Right kidney (tissue), 1 donor: ENCODE measurements at regions not wholly inside any gene's neighbourhood (a gene's known extent, or its start where the extent isn't known, plus 50 kb on each side); places are given as distances from the start of the nearest gene placed in this dataset.
"Not testable (repeated sequence)": the region's sequence is repeated elsewhere in the genome, so short reads cannot be mapped to it uniquely, and the experiment has no call there.

ENCODE experiments used
- DNase-seq: peaks from one replicate; pipeline ENCODE4 v3.0.0-alpha.2; 2016

DNA sequence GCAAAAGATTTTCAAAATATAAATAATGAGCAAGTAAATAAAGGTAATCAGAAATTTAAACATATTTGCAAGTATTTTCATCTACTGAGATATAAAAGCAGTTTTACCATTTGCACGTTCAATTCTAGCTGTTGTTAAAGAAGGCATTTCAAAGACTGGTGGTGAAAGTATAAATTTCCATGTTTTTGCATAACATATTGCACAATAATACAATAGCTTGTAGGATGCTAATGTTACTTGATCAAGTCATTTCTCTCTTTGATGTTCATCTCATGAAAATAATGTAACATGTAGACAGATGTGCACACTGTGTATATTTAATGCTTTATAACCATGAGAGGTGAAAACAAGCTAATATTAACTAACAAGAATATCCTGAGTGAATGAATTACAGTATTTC, 651.9 kb downstream of the CDH9 start:
- no peak for DNase-seq

DNA sequence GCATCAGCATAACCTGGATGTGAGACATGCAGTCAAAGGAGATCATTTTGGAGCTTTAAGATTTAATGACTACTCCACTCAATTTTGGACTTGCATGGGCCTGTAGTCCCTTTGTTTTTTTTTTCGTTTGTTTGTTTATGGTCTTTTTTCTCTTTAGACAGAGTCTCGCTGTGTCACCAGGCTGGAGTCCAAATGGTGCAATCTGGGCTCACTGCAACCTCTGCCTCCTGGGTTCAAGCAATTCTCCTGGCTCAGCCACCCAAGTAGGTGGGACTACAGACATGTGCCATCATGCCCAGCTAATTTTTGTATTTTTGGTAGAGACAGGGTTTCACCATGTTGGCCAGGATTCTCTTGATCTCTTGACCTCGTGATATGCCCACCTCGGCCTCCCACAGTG, 673.8 kb downstream of the CDH9 start:
- DNase-seq, result not testable (repeated sequence)

DNA sequence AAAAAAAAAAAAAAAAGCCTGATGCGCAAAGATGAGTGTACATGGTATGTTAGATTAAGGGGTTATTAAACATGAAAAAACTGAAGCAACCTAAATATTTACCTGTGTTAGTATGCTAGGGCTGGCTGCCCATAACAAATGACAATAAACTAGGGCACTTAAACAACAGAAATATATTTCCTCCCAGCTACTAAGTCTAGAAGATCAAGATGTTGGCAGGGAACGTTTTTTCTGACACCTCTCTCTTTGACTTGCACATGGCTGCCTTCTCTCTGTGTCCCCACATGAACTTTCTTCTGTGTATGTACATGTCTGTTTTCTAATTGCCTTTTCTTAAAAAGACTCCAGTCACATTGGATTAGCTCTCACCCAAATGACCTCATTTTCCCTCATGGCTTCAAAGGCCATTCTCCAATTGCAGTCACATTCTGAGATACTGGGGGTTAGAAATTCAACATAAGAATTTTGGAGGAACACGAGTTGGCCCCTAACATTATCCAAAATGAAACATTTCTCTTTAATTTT, 694.5 kb downstream of the CDH9 start:
- no peak for DNase-seq

DNA sequence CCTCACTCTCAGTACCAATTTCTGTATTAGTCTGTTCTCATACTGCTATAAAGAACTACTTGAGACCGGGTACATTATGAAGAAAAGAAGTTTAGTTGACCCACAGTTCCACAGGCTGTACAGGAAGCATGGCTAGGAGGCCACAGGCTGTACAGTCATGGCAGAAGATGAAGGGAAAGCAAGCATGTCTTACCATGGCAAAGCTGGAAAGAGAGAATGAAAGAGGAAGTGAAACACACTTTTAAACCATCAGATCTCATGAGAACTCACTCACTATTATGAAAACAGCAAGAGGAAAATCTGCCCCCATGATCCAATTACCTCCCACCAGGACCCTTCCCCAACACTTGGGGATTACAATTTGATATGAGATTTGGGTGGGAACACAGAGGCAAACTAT, 698.8 kb downstream of the CDH9 start:
- DNase-seq, result no peak

DNA sequence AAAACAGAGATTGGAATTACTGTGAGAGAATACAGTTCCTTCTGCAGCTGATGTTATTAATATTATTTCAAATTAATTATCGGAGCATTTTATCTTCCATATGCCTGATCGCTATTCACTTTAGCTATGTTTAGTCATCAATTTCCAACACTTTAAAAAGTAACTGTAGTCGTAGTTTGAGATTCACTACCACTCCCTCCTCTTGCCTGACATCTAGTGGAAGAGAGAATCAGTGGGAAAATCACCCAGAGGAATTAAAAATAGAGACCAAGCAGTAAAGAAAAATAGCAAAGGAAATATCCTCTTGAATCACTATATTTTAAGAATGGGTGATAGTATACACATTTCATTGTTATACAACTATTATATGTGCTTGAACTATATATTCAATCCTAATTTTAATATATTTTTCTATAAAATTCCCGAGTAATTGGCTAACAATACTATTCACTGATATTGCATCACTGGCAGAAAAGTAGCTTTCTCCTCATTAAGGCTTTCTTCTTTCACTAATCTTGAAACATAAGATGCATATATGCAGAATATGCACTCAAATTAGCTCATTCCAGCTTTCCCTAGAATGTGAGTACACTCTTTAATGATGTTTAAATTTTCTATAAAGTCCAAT, 708.7 kb downstream of the CDH9 start:
- DNase-seq, result no peak

DNA sequence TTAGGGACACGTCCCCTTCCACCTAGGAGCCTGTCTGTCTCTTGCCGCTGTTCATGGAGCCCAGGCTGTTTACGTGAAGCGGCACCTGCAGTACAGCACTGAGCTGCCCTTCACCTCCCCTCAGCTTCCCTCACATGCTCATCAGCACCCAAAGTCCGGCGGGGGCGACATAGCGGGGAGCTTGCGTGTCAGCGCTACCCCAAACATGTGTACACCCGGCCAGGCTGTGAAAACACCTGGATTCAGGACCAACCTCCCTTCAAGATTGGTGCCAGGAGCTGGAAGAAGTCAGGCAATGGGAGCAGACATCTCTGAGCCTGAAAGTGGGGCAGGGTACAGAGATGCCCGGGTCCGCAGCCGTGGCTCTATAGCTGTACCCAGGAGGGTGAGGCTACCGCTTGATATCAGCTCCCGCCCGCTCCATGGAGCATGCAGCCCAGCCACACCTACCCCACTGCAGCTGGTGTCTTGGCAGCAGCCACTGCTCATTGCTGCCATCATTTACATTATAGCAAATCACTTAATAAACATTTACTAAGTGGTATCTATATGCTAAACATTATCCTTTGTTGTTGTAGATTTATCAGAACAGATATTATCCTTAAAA, 712.1 kb downstream of the CDH9 start:
- no peak for DNase-seq

DNA sequence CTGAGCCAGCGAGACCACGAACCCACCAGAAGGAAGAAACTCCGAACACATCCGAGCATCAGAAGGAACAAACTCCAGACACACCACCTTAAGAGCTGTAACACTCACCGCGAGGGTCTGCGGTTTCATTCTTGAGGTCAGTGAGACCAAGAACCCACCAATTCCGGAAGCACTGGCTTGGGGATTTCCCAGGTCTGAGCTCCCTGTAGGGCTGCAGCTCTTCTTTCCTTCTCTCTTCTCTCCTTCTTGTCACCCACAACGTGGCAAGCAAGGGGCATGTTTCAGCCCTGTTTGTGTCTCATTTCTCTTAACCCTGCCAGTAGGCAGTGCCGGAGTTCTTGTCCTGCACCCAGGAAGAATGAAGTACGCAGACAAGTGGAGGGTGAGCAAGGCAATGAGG, 713.0 kb downstream of the CDH9 start:
- DNase-seq, result not testable (repeated sequence)

DNA sequence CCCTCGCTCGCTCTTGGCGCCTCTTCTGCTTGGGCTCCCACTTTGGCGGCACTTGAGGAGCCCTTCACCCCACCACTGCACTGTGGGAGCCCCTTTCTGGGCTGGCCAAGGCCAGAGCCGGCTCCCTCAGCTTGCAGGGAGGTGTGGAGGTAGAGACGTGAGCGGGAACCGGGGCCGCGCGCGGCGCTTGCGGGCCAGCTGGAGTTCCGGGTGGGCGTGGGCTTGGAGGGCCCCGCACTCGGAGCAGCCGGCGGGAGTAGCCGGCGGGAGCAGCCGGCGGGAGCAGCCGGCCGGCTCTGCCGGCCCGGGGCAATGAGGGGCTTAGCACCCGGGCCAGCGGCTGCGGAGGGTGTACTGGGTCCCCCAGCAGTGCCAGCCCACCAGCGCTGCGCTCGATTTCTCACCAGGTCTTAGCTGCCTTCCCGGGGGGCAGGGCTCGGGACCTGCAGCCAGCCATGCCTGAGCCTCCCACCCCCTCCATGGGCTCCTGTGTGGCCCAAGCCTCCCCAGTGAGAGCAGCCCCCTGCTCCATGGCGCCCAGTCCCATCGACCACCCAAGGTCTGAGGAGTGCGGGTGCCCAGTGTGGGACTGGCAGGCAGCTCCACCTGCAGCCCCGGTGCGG, 714.0 kb downstream of the CDH9 start:
- not testable (repeated sequence) for DNase-seq

DNA sequence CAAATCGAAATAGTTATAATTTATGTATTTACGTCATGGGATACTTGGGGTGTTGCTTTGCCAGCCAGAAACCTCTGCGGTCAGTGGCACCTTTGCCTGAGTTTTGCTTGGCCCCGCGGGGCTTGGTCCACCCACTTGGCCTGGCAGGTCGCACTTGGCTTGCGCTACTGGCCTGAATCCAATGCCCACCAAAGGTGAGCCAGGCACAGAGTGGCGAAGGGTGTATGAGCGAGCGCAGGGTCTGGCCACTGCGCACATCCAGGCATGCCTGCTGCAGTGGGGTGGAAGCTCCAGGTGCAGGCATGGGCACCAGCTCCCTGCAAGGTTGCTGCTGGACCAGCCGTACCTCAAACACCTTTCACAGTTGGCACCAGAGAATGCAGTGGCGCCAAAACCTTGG, 714.6 kb downstream of the CDH9 start:
- no peak for DNase-seq

DNA sequence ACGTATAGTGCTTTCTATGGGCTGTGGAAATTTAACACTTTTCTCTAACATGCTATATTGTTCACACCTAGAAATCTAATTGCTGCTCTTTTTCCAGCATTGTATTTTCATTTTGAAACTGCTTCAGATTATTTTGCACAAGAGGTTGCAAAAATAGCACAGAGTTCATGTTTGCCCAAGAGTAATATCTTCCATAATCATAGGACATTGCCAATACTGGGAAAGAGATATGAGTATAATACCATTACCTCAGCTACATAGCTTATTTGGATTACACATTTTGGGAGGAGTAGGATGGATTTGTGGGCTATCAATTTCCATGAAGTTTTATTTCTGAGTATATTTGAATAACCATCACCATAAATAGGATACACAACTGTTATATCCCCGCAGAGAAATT, 717.1 kb downstream of the CDH9 start:
- DNase-seq, result no peak

DNA sequence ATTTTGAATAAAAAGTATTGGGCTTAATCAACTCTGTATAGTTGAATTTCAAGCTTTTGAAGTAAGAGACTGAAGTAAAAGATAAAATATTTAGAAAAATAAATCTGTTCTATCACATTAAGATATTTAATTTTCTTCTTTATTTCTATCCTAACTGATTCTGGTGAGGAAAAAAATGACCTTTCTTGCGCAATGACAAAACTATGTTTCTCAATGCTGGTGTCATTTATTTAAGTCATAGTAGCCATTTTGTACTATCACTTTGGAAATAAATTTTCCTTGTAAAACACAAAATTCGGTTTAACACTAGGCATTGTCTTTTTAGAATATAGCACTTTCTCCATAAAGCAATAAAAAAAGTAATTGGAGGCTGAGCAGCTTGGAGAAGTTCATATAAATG, 728.0 kb downstream of the CDH9 start:
- no peak for DNase-seq

DNA sequence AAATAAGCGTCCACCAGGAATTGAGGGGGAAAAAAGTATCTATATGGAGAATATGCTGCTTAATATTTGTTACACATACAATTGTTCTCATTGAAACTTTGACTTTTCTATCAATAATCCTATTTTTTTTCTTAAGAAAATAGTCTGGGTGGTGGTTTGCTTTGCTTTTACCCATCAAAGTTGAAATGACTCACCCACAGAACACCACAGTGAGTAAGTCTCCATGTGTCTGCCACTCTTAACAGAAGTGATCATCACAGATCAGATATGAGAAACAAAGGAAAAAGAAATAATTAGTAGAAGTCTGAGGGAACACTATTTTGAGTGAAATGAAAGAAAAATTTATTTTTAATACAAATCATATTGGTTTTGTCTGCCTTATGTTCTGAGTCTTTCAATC, 742.8 kb downstream of the CDH9 start:
- DNase-seq, result no peak

DNA sequence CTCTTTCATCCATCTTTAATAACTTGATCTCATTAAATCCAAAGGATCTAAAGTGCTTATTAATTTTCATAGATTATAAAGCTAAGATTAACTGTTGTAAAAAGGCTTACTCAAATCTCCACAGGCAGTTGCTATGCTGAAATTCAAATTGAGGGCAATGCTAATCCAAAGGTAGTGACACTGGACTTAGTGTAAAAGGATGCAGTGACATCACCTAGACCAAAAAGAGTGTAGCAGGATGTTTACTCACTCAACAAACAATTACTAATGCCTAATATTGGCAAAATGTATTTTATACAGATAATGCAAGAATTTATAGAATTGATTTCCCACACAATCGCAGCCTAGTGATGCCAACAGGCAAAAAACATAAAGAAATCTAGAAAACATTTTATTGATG, 756.2 kb downstream of the CDH9 start:
- DNase-seq, result no peak

DNA sequence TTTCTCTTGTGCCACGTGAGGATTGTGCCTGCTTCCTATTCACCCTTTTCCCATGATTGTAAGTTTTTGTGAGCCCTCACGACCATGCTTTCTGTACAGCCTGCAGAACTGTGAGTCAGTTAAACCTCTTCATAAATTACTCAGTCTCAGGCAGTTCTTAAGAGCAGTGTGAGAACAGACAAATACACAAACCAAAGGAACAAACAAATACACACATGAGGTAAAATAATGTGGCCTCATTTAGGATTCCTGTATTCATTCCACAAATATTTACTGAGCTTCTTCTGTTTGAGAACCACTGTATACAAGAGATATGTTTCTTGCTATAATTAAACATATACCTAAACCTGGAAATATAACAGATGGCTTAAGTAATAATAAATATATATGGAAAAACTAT, 760.3 kb downstream of the CDH9 start:
- no peak for DNase-seq

DNA sequence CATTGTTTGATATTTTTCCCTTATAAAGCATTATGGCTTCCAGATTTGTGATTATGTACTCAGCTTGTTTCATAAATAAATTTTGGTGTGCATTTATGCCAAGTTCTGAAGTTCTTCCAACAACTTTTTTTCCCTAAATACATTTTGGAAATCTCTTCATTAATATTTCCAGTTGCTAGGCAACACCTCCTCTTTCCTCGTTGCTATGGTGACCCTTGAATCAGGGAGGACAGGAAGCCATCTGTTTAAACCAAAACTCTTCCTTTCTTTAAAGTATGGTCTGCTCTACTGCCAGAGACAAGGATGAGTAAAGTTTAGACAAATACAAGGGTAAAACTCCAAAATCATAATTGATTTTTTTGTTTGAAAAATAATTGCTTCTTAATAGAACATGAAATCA, 779.3 kb downstream of the CDH9 start:
- no peak for DNase-seq

DNA sequence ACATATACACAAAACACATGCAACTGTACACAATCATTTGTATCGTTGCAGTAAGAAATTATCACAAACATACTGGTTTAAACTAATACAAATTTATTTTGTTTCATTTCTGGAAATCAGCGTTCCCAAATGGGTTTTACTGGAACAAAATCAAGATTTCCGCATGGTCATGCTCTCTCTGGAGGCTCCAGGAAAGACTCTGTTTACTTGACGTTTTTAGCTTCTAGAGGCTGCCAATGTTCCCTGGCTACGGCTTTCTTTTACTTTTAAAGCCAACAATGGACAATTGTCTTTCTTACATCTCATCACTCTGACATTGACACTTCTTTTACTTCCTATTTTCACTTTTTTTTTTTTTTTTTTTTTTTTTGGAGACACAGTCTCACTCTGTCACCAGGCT, 793.1 kb downstream of the CDH9 start:
- no peak for DNase-seq

DNA sequence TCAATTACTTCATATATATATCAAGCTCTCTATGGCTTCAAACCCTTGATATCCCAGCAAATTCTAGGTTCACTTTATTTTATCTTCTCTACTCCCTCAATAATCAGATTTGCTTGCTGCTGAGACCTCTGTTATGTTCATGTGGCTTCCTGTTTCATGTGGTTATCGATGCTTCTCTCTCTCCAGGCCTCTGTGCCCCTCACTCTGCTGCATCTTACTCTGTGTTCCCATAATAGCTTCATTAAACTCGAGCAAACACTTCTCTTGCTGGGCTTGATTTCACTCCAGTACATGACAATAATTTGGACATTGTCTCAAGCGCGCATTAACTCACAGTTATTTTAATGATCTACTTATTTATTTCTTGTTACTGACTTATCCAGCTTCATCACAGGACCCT, 798.8 kb downstream of the CDH9 start:
- DNase-seq, result no peak

DNA sequence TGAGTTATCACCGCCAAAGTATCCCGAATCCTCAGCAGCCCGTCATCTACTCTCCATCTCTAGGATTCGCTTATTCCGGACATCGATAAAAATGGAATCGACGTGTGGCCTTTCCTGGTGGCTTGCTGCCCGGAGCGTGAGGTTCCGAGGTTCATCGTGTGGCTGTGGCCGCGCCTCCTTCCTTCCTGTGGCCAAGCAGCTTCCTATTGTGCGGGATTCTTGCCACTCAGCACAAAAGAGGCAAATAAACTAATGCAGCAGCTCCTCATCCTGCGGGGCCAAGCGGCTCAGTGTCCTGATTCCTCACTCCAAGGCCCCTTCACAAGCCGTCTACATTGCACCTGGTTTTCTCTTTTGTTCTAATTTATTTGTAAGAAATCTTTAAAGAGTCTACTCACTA, 800.9 kb downstream of the CDH9 start:
- DNase-seq, result no peak

DNA sequence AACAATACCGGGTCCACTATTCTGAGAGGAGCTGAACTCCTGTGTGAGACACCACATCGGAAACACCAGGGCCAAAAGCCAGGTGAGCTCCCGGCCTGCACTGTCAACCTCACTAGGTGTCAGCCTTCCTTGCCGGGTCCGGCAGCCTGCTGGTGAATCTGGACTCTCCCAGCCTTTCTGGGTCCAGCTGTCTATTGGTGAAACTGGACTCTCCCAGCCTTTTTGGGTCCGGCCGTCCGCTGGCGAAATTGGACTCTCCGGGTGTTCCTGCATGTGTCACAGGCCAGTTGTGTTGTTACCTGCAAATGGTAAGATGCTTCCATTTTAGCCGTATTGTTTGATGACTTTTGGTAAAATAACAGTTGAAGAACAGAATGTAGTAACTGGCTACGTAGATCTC, 801.5 kb downstream of the CDH9 start:
- DNase-seq, result no peak

DNA sequence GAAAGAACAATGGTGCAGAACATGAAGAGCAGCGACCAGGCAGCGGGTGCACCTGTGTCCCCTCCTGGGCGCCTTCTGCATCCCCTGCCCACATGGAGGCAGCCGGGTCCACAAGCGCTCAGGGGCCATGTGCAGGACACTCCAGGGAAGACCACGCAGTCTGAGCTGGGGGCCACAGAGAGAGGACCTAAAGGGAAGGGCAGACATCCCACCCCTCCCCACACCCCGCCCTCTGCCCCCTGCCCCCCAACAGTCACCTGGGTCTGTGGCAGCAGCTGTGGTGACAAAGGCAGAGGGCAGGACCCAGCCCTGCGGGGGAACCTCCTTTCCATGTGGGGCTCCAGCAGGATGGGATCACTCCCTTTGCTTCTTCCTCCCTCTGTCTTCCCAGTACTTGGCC, 805.7 kb downstream of the CDH9 start:
- DNase-seq, result no peak

DNA sequence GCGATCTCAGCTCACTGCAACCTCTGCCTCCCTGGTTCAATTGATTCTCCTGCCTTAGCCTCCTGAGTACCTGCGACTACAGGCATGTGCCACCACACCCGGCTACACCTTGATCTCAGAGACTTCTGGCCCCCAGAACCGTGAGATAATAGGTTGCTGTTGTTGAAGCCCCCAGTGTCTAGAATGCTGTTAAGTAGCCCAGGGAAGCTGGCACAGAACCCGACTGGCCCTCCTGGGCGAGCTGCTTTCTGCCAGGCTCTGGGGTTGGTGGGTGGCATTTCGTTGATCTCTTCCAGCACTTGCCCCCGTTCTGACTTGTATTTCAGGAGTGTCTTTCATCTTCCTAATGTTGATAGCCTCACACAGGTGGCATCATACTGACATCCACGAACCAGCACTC, 807.1 kb downstream of the CDH9 start:
- no peak for DNase-seq

DNA sequence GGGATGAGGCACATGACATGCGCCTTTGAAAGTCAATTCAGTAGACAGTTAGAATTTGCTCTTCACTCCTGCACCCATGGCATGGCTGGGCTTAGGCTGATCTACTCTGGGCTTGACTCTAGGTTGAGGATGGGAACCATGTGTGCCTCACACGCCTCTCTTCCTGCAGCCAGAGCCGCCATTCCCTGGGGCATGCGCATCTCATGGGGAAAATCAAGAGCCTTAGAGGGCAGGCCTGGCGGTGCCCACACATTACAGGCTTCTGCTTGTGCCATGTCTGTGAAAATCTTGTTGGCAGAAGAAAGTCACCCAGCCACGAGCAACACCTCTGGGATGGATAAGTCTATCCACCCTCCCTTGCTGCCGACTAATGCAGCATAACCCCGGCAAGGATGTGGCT, 808.5 kb downstream of the CDH9 start:
- no peak for DNase-seq

DNA sequence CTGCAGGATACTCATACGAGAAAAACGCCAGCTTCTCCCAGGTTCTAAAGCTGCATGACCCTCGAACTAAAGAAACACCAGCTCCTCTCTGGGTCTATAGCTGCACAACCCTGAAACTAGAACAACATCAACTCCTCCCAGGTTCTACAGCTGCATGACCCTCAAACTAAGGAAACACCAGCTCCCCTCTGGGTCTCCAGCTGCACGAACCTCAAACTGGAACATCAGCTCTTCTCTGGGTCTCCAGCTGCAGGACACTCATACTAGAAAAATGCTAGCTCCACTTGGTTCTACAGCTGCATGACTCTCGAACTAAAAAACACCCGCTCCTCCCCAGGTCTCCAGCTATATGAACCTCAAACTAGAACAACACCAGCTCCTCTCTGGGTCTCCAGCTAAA, 811.1 kb downstream of the CDH9 start:
- no peak for DNase-seq

DNA sequence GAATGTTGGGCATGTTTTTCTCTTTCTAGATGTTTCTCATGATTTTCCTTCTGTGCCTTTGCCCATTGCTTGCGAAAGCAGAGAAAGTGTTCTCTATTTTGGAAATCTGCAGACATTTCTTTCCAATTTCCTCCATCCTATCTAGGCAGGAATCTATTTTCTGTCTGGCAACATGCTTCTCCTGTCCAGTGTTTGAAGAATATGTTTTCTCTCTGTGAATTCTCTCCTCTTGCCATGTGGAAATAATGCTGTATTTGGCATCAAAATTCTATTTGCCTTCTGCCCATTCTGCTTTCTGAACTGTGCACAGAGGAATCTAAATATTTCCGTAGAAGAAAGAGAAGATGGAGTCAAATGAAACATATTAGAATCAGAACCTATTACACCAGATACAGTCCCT, 833.3 kb downstream of the CDH9 start:
- DNase-seq, result no peak
